Retinal pigment epithelial cell (primary cell): ENCODE measurements at regions not wholly inside any gene's neighbourhood (a gene's known extent, or its start where the extent isn't known, plus 50 kb on each side); places are given as distances from the start of the nearest gene placed in this dataset.
"Not testable (repeated sequence)": the region's sequence is repeated elsewhere in the genome, so short reads cannot be mapped to it uniquely, and the experiment has no call there.

Experiments
- DNase-seq: peaks from one replicate; pipeline ENCODE4 v3.0.0-alpha.2; 2010; ENCODE audit warnings: low read depth
- H3K4me3 ChIP-seq: 2 replicates; pipeline ENCODE4 v1.5.1; 2011; ENCODE audit warnings: mild to moderate bottlenecking, low read length, control low read depth, moderate library complexity
- TF ChIP-seq, protein P1 (sequence below): conservative IDR thresholded peaks from 2 replicates; pipeline ENCODE4 v1.5.1; 2011; ENCODE audit warnings: low read depth, low read length, control low read depth, inconsistent platforms

DNA sequence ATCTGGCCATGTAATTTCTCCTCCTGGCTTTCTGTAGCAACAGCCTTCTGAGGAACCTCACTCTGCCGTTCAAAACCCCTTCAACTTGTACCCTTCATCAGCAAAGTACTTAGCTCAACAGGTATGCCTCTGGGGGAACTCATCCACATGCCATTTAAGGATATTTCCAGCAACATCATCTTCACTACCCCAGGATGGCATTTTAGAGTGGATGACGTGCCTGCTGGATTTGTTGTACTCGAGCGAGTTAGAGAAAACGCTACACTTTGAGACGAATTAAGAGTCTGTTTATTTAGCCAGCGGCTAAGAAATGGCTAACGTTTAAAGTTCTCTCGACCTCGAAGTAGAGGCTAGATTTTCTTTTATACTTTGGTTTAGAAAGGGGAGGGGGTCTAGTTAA, 122.1 kb downstream of the UNC93B1 start:
- H3K4me3 ChIP-seq, DNase-seq: not testable (repeated sequence)

DNA sequence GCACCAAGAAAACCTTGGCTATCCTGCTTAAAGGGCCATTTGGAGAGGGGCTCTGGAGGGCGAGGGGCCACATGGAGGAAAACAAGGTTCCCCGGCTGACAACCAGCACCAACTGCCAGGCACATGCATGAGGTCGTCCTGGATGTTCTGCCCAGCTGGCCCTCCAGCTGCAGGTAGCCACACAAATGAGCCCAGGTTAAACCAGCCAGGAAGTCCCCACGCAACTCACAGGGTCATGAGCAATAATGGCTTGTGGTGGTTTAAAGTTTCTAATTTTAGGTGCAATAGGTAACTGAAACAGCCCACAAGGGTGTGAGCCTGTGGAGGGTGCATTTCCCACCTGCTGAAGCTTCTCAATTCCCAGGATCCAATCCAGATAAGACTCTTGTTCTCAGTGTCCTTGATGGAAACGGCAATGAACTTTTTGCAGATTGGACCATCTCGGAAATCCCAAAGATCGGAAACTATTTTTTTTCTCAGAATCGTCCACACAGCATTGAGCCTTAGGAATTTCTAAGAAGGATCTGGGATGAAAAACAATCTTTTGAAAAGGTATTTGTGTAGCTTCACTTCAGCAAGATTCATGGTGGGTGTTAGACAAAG, 123.2 kb downstream of the UNC93B1 start:
- not testable (repeated sequence) for H3K4me3 ChIP-seq, DNase-seq

DNA sequence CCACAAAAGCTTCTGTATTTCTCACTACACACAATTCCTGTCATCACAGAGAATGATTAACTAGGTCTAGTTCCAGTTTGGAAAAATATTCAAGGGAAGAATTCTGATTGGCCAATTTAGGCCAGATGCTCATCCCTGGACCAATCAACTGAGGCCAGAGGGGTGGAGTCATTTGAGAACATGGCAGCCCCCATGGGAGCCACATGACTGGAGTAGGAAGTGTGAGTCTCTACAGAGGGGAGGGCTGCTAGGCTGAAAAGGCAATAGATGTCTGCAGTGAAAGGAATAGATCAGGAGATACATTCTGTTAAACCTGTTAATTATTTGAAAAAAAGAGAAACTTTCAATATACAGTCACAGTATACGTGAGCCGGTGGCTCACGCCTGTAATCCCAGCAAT, 125.2 kb downstream of the UNC93B1 start:
- DNase-seq, H3K4me3 ChIP-seq: not testable (repeated sequence)

DNA sequence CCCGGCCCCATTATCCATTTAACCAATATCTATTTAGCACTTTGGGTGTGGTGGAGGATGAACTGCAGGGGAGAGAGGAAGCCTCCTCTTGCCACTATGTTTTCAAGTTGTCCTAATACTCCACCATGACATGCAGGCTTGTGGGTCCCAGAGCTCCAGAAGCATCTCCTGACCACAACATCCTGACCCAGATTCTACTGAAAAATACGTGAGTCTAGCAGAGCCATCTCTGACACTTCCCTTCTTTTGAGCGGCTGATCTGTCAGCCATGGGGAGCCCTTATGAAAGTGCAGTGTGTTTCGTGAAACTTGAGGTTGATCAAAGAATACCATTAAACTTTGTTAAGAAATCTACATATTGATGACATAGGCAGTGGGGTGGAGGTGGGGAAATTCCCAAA, 126.6 kb downstream of the UNC93B1 start:
- not testable (repeated sequence) for DNase-seq, H3K4me3 ChIP-seq

DNA sequence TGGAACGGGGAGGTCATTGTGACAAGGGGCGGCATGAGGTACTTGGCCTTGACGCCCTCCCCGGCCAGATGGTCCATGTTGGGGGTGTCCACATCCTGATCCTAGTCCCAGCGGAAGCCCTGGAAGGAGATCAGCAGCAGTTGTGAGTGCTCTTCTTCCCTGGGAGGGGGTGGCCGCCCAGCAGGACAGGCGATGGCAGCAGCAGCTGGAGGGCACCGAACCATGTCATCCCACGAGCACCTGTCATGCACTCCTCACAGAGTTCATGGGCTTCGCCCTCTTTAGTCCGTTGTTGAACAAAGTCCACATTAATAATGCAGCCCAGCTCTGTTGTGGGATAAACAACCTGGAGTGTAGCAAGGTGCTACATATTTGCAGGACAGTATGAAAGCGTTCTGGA, 130.7 kb downstream of the UNC93B1 start:
- DNase-seq, H3K4me3 ChIP-seq: not testable (repeated sequence)

DNA sequence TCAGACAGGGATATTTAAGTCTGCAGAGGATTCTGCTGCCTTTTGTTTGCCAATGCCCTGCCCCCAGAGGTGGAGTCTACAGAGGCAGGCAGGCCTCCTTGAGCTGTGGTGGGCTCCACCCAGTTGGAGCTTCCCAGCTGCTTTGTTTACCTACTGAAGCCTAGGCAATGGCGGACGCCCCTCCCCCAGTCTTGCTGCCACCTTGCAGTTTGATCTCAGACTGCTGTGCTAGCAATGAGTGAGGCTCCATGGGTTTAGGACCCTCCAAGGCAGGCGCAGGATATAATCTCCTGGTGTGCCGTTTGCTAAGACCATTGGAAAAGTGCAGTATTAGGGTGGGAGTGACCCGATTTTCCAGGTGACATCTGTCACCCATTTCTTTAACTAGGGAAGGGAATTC, 132.7 kb downstream of the UNC93B1 start:
- not testable (repeated sequence) for H3K4me3 ChIP-seq, DNase-seq

DNA sequence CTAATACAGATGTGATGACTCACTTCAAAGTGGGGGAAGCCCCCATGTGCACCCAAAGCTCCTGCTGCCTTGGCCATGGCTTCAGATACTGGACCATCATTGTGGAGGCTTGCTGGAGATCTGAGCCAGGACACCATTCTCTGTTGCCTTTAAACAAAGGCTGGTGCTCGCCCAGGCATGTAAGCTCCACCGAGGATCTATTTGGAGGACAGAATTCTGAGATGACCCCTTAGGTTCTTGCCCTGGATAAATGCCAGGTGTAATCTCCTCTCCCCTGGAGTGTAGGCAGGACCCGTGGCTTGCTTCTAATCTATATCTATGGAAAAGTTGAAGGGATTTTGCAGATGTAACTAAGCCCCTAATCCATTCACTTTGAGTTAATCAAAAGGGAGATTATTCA, 141.0 kb downstream of the UNC93B1 start:
- not testable (repeated sequence) for DNase-seq, H3K4me3 ChIP-seq

DNA sequence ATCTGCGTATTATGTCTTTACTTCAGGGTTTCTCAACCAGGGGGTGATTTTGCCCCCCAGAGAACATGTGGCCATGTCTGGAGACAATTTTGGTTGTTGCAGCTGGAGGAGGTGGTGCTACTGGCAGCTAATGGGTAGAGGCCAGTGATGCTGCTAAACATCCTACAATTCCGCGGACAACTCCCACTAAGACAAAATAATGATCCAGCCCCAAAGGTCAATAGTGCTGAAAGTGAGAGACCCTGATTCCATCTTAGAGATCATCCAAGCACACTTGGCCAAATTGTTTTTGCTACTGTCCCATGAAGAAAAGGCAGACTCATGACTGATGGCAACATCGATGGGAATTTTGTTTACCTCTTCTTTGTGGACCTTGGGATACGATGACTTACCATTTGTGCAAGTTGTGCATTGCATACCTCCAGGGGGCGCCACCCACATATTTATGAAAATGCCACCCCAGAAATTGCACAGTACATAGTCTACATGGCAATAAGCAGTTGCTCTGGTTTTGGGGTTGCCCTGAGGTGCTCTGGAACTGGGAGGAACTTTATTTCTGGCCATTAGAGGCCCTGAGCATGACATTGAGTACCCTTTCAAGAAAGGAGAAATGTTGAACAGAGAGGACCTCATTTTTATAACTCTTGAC, 144.3 kb downstream of the UNC93B1 start:
- not testable (repeated sequence) for H3K4me3 ChIP-seq, DNase-seq

DNA sequence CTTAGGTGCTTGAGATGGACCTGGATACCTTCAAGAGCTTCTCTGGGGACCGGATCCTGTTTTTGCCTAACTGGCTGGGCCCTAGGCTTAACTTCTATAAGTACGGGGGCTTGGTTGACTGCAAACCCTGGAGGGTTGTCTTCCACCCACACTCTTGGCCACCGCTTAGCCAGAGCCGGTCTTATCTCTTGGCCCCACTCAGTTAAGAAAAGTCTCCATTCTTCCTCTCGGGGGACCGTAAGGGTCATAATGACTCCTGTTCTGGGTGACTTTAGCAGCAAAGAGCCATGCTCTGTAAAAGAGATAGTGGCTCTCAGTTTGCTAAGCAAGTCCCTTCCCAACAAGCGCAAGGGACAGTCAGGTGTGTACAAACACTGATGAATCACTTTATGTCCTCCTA, 153.2 kb downstream of the UNC93B1 start:
- H3K4me3 ChIP-seq, DNase-seq: not testable (repeated sequence)

DNA sequence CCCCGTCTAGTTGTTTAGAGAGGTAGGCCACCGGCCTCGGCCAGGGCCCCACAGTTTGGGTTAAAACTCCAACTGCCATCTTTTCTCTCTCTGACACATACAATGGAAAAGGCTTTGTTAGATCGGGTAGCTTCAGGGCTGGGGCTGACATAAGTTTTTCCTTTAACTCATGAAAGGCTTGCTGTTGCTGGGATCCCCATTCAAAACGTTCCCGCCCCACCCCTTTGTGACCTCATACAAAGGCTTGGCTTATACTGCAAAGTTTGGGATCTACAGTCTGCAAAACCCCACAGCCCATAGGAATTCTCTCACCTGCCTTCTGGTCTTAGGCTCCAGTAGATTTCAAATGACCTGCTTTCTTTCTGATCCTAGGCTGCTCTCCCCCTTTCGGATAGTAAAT, 154.1 kb downstream of the UNC93B1 start:
- not testable (repeated sequence) for H3K4me3 ChIP-seq, DNase-seq

DNA sequence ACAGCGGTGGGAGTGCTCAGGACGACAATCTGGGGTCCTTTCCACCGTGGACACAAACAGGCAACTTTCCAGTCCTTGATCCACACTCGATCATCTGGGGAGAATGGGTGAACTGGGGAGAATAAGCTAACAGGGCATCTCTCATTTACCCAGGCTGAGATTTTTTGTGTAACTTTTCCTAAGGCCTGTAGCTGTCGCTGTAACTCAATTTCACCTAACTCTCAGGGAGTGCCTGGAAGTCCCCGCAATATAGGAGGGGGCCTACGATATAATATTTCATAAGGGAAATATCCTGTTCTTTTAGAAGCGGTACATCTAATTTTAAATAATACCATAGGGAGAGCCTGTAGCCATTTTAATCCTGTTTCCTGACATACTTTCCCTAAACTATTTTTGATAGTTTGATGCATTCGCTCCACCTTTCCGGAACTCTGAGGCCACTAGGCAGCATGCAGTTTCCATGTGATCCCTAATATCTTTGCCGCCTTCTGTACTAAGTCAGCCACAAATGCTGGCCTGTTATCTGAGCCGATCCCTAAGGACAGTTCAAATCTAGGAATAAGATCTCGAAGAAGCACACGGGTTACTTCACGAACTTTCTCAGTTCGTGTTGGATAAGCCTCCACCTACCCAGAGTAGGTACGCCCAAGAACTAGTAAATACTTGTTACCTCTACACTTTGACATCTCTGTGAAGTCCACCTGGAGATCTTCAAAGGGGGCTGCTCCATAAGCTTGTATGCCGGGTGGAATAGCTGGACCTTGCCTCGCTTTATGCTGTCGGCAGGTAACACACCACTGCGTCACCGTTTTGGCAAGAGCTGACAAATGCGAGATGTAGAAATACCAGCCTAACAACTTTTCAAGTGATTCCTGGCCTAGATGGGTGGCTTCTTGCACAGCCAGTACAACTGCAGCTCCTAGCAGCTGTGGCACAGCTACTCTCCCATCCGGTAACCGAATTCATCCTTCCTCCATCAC, 155.7 kb downstream of the UNC93B1 start:
- not testable (repeated sequence) for DNase-seq, H3K4me3 ChIP-seq
- TF ChIP-seq, protein P1, sequence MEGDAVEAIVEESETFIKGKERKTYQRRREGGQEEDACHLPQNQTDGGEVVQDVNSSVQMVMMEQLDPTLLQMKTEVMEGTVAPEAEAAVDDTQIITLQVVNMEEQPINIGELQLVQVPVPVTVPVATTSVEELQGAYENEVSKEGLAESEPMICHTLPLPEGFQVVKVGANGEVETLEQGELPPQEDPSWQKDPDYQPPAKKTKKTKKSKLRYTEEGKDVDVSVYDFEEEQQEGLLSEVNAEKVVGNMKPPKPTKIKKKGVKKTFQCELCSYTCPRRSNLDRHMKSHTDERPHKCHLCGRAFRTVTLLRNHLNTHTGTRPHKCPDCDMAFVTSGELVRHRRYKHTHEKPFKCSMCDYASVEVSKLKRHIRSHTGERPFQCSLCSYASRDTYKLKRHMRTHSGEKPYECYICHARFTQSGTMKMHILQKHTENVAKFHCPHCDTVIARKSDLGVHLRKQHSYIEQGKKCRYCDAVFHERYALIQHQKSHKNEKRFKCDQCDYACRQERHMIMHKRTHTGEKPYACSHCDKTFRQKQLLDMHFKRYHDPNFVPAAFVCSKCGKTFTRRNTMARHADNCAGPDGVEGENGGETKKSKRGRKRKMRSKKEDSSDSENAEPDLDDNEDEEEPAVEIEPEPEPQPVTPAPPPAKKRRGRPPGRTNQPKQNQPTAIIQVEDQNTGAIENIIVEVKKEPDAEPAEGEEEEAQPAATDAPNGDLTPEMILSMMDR: peak; percentile 38

DNA sequence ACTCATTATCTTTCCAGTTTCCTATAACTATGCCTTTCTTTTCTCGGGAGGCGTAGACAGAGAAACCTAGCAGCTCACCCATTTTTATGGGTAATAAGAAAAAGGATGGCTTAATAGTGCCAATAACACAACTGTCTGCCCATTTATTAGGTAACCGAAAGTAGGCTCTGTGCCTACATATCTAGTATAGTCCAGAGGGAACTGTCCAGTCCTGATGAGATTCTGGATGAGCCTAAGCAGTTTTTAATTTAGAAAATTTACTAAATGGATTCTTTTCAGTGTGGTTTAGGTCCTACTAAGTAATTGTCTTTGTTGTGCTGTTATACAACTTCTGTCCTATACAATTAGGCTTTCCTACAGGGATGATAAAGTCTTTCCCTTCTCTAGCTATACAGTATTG, 157.6 kb downstream of the UNC93B1 start:
- DNase-seq, H3K4me3 ChIP-seq: not testable (repeated sequence)

DNA sequence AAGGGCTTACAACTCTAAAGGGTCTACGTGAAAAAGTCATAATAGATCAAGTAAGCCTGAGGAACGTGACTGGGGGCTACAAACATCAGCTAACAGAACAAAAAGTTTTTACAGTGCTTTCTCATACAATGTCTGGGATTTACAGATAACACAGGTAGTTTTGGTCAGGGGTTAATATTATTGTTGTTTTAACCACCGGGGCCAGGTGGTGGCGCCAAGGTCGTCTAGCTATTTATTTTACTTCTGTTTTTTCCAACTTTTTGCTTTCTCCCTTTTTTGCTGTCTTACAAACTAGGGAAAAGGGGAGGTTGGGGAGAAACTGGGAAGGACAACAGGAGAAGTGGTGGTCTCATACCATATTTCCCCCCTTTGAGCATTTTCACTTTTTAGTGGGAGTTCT, 158.6 kb downstream of the UNC93B1 start:
- not testable (repeated sequence) for DNase-seq, H3K4me3 ChIP-seq

DNA sequence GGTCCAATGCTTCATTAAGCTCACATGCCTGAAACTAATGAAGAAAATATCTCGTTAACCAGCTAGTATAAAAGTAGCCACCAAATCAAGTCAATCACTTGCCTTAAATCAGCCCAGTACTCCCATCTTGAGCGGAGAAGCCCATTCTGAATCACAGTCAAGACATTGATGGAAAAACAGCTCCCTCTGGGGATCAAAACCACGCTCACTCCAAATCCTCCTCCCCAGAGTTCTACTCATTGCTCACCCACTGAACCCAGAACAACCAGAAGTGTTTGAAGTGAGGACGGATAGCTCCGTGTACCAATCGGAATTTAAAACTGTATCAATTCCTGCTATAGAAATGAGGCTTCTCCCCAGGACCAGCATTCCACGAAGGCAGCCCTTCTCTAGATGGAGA, 163.3 kb downstream of the UNC93B1 start:
- DNase-seq, H3K4me3 ChIP-seq: not testable (repeated sequence)

DNA sequence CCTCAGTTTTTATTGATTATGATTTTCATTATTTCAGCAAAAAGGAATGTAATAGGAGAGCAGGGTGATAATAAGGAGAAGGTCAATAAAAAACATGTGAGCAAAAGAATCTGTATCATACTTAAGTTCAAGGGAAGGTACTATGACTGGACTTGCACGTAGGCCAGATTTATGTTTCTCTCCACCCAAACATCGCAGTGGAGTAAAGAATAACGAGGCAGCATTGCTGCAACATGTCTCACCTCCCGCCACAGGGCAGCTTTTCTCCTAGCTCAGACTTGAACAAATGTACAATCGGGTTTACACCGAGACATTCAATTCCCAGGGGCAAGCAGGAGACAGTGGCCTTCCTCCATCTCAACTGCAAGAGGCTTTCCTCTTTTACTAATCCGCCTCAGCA, 155.7 kb upstream of the ALDH3B2 start:
- not testable (repeated sequence) for H3K4me3 ChIP-seq

DNA sequence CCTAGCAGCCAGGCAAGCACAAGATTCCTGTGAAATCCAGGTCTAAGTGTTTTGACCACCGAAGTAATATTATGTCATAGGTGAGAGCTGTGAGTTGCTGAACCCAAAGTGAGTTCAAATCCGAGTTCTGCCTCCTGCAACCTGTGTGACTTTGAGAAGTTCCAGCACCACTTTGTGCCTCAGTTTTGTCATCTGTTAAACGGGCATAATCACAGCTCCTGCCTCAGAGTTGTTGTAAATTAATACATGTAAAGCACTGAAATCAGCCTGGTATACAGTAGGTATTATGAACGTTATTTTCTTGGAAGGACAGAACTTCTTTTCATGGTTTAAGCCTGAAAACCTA, 152.5 kb upstream of the ALDH3B2 start:
- H3K4me3 ChIP-seq, DNase-seq: not testable (repeated sequence)

More for the DNA sequence above, 155.7 kb upstream of the ALDH3B2 start:
- not testable (repeated sequence) for DNase-seq

DNA sequence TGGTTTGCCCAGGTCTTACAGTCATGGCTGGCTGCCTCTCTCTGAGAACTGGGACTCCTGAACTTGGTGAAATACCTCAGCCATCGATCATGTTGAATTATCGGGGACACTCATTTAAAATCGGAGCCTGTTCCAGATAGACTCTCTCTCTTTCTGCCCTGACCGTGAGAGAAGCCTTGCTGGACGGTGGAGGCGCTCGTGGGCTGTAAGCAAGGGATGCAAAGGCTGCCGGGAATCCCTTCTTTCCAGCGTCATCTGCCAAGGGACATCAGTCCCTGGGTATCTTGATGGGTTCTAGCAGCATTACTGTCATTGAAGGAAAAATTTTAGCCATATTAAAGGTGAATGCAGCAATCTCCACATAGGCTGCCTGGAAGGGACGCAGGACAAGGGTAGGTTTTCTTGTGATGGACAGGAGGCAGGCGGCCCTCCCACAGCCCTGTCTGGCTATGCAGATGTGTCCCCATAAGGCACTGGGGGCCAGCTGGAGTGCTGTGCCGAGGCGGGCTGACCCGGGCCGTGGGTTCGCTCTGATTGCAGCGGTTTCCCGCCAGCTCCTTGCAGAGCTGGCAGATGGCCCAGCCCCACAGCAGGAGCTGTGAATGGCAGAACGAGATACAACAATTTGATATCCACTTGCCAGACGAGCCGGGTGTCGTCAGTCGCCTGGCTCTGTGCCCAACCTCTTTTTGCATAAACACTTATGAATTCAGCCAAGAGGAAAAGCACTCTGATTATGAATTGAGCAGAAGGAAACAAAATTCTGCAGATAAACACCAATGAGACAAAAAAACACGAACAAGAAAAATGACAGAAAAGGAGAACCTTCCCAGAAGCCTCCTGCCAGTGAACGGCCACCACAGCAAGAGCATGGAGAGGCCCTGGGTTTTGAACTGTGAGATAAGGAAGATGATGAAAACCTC, 151.9 kb upstream of the ALDH3B2 start:
- DNase-seq, H3K4me3 ChIP-seq: not testable (repeated sequence)

DNA sequence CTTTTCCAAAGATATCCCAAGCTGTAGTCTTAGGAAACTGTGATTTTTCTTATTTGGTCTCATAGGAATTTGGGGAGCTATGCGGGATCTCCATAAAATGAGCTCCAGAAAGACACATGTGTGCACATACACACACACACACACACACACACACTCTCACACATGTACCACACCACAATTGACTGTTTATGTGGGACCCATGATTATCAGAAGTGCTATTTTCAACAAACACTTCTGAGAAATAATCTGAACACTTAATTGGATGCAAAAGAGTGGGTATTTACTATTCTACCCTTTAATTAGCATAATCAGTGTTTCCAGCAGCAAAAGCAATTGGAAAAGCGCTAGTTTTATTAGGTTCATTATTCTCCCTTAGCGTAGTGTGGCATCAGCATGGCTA, 150.4 kb upstream of the ALDH3B2 start:
- not testable (repeated sequence) for DNase-seq, H3K4me3 ChIP-seq
